Cardiac muscle cell (in vitro differentiated cells and primary cell): ENCODE measurements at regions not wholly inside any gene's neighbourhood (a gene's known extent, or its start where the extent isn't known, plus 50 kb on each side); places are given as distances from the start of the nearest gene placed in this dataset.

Source experiments
- DNase-seq, 2 donors: peaks; one replicate each; pipeline versions ENCODE4 v3.0.0 to v3.0.0-alpha.2; 2010 to 2017; ENCODE audit warnings: low read depth in 1 of 2, low spot score in 1 of 2
- H3K27ac ChIP-seq: fragments of 200-600 bp; sonication (generic); 2 replicates; pipeline ENCODE4 v1.5.1; 2016
- H3K27me3 ChIP-seq: fragments of 200-600 bp; sonication (generic); 2 replicates; pipeline ENCODE4 v1.6.0; 2016; ENCODE audit warnings: control low read depth
- H3K36me3 ChIP-seq: fragments of 200-600 bp; sonication (generic); 2 replicates; pipeline ENCODE4 v1.5.1; 2016; ENCODE audit warnings: control low read depth
- H3K4me1 ChIP-seq: fragments of 200-600 bp; sonication (generic); 2 replicates; pipeline ENCODE4 v1.8.1; 2017; ENCODE audit warnings: low read depth, mild to moderate bottlenecking, mixed run types
- H3K4me3 ChIP-seq: fragments of 200-600 bp; sonication (generic); 2 replicates; pipeline ENCODE4 v1.5.1; 2016; ENCODE audit warnings: mild to moderate bottlenecking
- H3K9me3 ChIP-seq: fragments of 200-600 bp; sonication (generic); 2 replicates; pipeline ENCODE4 v1.5.1; 2017; ENCODE audit warnings: low read depth, mild to moderate bottlenecking, control low read depth
- CTCF ChIP-seq: IDR thresholded peaks from 2 replicates; pipeline ENCODE4 v1.5.1; 2012; ENCODE audit warnings: low read depth, mild to moderate bottlenecking, low read length

- Histone ChIP-seq H3K27me3 (no peaks in the 10 kb centered on the region), H3K4me3 (no peak overlapping the region), H3K36me3 (no peaks in the 10 kb centered on the region), H3K4me1 (peaks cover 13% of the 10 kb centered on the region), H3K9me3 (no peaks in the 10 kb centered on the region), H3K27ac (no peak overlapping the region)
- DNase-seq, result no peak
- no peak for TF ChIP-seq CTCF
Observed at GRCh38 chr6:134692008-134692407, 257.9 kb downstream of the ALDH8A1 start.

GRCh38 chr6:134691180-134691579 lies 258.7 kb downstream of the ALDH8A1 start:
- no peak for TF ChIP-seq CTCF
- Histone ChIP-seq H3K9me3 (no peaks in the 10 kb centered on the region), H3K27me3 (no peaks in the 10 kb centered on the region), H3K4me1 (peaks cover 13% of the 10 kb centered on the region), H3K36me3 (no peaks in the 10 kb centered on the region), H3K27ac (no peak overlapping the region), H3K4me3 (no peak overlapping the region)
- no peak for DNase-seq

GRCh38 chr6:134690048-134690447 lies 259.9 kb downstream of the ALDH8A1 start:
- no peak overlapping the region for H3K27ac ChIP-seq
- H3K4me3 ChIP-seq, result no peak overlapping the region
- TF ChIP-seq CTCF, result no peak
- H3K4me1 ChIP-seq, result peaks cover 18% of the 10 kb centered on the region
- H3K36me3 ChIP-seq, result no peaks in the 10 kb centered on the region
- H3K27me3 ChIP-seq, result no peaks in the 10 kb centered on the region
- no peak for DNase-seq
- no peaks in the 10 kb centered on the region for H3K9me3 ChIP-seq

GRCh38 chr6:134689641-134690040 lies 260.3 kb downstream of the ALDH8A1 start:
- Histone ChIP-seq H3K4me1 (peaks cover 18% of the 10 kb centered on the region), H3K36me3 (no peaks in the 10 kb centered on the region), H3K27me3 (no peaks in the 10 kb centered on the region), H3K9me3 (no peaks in the 10 kb centered on the region), H3K4me3 (no peak overlapping the region), H3K27ac (no peak overlapping the region)
- TF ChIP-seq CTCF, result no peak
- no peak for DNase-seq

GRCh38 chr6:134689177-134689576 lies 260.7 kb downstream of the ALDH8A1 start:
- no peaks in the 10 kb centered on the region for H3K27me3 ChIP-seq
- no peak for TF ChIP-seq CTCF
- H3K9me3 ChIP-seq, result no peaks in the 10 kb centered on the region
- peak in 1 of 2 donors; percentile 38 for DNase-seq
- H3K27ac ChIP-seq, result no peak overlapping the region
- H3K4me1 ChIP-seq, result peaks cover 18% of the 10 kb centered on the region
- H3K36me3 ChIP-seq, result no peaks in the 10 kb centered on the region
- H3K4me3 ChIP-seq, result no peak overlapping the region

GRCh38 chr6:134686071-134686470 lies 263.8 kb downstream of the ALDH8A1 start:
- H3K36me3 ChIP-seq, result no peaks in the 10 kb centered on the region
- H3K27ac ChIP-seq, result no peak overlapping the region
- H3K27me3 ChIP-seq, result no peaks in the 10 kb centered on the region

More at GRCh38 chr6:134686071-134686470, 263.8 kb downstream of the ALDH8A1 start:
- DNase-seq, result no peak
- Histone ChIP-seq H3K9me3 (no peaks in the 10 kb centered on the region), H3K4me1 (peaks cover 18% of the 10 kb centered on the region), H3K4me3 (no peak overlapping the region)
- no peak for TF ChIP-seq CTCF
